ENCODE measurements at regions not wholly inside any gene's neighbourhood (a gene's known extent, or its start where the extent isn't known, plus 50 kb on each side); places are given as distances from the start of the nearest gene placed in this dataset.

GRCh38 chr3:88691081-88691480 lies 416.3 kb upstream of the EPHA3 start:
- TF ChIP-seq CTCF (IDR thresholded peaks at IDR 0.05; ENCODE audit: poor library complexity, severe bottlenecking) (no peak), EZH2 (IDR thresholded peaks at IDR 0.05; ENCODE audit: borderline replicate concordance, insufficient read depth, low read length, poor library complexity, severe bottlenecking) (no peak), POLR2AphosphoS5 (IDR thresholded peaks at IDR 0.05) (no peak)

Measured in neural cell (in vitro differentiated cells).